ENCODE measurements at regions not wholly inside any gene's neighbourhood (a gene's known extent, or its start where the extent isn't known, plus 50 kb on each side); places are given as distances from the start of the nearest gene placed in this dataset.

DNA sequence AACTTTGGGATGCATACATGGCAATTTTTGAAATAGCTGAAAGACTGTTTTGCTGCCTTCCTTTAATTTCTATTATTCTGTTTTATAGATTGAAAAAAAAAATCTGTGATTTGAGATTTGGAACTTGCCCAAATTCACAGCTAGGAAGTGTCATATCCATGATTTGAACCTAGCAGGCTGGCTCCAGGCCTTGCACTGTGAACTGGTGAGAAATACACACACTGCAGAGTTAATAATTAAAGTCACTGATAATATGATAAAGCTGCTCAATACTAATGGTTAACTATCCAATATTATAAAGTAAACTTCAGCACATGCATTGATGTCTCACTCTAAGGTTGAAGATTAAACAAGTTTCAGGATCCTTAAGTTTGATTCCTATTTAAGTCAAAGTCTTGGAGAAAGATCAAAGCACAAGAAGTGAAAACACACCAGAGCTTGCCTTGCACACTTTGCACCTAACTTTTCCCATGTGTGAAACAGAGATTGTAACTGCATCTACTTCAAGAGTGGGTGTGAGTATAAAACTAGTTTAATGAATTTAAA lies 150.6 kb upstream of the CCDC179 start:
- TF ChIP-seq POLR2A (IDR thresholded peaks at IDR 0.05; ENCODE audit: low read depth, low read length), result no peak
- TF ChIP-seq POLR2AphosphoS5 (IDR thresholded peaks at IDR 0.05; ENCODE audit: low read depth, low read length), result no peak
- TF ChIP-seq TAF1 (IDR thresholded peaks at IDR 0.05; ENCODE audit: low read depth, low read length), result no peak
